ENCODE measurements at regions not wholly inside any gene's neighbourhood (a gene's known extent, or its start where the extent isn't known, plus 50 kb on each side); places are given as distances from the start of the nearest gene placed in this dataset.
"Not testable (repeated sequence)": the region's sequence is repeated elsewhere in the genome, so short reads cannot be mapped to it uniquely, and the experiment has no call there.

DNA sequence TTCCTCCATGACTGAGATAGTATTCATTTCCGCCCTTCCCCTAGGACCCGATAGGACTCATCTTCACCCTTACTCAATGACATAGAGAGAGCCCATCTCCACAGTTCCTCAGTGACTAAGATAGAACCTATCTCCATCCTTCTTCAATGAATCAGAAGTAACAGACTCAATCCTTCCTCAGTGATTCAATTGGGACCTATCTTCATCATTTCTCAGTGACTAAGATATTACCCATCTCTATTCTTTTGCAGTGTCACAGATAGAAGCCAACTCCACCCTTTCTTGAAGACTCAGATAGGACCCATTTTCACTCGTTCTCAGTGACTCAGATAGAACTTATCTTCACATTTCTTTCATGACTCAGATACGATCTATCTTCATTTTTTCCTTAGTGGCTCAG, 164.6 kb downstream of the FBXO4 start:
- FAIRE-seq, result no peak

DNA sequence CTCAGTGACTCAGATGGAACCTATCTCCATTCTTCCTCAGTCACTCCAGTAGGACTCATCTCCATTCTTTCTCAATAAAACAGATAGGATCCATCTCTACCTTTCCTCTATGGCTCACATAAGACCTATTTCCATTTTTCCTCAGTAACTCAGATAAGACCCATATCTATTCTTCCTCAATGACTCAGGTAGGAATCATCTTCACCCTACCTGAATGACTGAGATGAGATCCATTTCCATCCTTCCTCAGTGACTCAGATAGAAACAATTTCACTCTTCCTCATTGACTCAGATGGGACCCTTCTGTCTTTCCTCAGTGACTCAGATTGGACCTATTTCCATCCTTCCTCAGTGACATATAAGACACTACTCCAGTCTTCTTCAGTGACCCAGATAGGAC, 165.1 kb downstream of the FBXO4 start:
- no peak for FAIRE-seq

DNA sequence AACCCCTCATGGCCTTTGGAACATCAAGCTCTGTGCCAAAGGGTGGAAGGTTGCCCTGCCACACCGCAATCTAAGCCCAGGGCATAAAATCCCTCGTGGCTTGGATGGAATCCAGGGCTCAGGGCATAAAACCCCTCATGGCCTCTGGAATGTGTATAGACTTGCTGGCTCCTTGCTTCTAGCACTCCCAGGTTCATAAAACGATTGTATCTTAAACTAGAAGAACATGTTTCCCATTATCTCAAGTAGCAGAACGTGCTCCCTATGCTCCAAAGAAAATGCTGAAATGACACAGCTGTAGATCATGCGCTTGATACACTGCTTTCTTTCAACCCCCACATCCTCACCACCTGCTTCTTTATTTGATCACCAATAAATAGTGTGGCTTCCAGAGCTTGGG, 174.8 kb downstream of the FBXO4 start:
- FAIRE-seq, result not testable (repeated sequence)

DNA sequence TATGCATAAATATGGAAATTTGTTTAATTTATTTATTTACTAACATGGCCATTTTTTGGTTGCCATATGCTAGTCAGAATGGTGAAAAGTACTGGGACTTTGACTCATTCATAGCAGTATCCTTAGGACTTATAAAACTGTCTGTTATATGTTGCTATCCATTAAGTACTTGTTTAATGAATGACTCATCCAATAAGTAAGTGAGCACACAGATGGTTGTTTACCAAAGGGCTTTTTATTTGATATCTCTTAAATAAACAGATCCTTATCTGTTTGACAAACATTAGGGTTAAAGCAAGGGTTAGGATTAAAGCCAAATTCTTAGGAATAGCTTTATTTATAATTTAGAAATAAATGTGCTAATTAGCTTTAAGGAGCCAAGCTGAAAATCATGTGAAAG, 183.4 kb downstream of the FBXO4 start:
- FAIRE-seq, result no peak

DNA sequence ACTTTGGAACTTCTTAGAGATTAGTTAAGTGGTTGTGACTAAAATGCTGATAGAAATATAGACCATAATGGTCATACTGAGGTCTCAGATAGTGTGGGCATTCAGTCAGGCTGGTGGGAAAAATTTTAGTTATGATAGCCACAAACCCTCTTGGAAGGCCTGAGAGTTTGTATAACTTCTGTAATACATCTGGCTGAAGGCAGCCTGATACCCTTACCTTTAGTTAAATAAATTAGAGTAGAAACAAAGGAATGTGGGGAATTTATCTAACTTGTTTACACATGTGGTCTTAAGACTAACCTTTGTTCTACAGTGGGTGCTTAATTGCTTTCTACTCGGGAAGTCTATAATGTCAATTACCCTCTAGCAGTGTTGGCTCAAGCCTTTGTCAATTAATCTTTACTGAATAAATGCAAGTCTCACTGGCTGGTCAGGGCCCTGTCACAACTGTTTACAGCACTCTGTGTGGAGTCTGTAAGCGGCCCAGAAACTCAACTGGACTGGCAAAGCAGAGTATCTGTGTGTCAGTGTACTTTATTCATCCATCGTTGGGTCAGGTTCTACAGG, 184.0 kb downstream of the FBXO4 start:
- no peak for FAIRE-seq

DNA sequence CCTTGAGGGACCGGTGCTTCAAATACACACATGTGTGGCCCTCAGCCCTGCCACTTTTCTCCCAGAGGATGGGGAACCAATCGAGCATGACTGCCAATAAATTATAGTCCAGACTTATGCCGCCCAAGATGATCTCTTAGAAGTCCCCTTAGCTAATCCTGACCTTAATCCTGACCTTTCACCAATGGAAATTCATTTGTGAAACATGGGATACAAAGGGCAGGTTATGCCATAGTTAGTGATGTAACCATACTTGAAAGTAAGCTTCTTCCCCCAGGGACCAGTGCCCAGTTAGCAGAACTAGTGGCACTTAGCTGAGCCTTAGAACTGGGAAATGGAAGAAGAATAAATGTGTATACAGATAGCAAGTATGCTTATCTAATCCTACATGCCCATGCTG, 190.6 kb downstream of the FBXO4 start:
- not testable (repeated sequence) for FAIRE-seq

DNA sequence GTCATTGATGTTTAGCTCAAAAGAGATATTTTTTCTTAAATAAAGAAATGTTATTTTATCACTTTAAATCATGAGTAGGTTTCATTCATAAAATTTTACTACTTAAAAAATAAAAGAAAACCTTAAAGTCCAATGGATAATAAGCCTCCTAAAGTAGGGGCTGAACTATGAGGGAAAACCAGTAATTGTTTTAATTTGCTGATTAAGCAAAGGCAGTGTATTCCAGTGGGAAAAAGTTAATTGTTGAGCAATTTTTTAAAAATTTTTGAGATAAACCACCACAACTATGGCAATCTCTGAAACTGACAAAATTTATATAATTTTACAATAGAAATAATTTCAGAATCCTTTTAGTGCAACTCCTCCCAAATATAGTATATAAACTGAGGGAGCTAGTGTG, 195.0 kb downstream of the FBXO4 start:
- FAIRE-seq, result no peak

DNA sequence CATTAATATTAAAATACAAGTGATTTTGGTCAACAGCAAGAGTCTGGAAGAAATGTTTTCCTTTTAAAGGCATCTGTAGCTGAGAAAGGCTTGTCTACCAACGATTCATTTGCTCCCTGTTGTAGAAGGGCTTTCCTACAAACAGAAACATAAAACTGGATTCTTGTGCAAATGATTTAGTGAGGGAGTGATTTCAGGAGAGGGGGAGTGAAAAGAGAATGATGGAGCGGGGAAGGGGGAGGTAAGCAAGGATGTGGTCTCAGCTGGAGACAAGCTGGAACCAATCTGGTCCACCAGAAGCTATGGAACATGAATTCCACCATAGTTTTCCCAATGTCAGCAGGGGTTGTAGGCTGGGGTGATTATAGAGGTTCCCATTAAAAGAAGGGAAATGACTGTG, 196.3 kb downstream of the FBXO4 start:
- FAIRE-seq, result no peak

DNA sequence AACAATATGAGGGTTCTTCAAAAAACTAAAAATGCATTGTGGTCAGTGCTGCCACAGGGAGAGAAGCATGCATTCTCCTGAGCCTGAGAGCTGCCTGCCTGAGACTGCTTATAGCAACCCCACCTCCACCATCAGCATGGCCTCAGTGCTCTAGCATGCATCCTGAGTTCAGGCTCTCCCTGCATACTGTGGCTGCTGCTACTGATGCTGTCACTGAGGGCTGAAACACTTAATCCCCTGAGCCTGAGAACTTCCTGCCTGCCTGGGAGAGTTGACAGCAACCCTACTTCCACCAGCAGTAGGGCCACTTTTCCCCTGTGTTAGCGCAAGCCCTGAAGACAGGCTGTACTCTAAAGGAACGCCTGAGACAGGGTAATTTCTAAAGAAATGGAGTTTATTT, 206.0 kb downstream of the FBXO4 start:
- no peak for FAIRE-seq

DNA sequence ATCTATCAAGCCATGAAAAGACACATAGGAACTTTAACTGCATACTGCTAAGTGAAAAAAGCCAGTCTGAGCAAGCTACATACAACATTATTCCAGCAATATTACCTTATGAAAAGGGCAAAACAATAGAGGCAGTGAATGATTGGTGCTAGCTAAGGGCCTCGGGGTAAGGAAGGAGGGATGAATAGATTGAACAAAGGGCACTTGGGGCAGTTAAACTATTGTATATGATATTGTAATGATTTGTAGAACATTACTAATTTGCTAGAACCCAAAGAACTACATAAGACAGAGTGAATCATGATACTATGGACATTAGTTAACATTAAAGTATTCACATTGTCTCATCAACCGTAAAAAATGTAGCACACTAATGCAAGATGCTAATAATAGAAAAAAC, 218.3 kb downstream of the FBXO4 start:
- FAIRE-seq, result no peak

DNA sequence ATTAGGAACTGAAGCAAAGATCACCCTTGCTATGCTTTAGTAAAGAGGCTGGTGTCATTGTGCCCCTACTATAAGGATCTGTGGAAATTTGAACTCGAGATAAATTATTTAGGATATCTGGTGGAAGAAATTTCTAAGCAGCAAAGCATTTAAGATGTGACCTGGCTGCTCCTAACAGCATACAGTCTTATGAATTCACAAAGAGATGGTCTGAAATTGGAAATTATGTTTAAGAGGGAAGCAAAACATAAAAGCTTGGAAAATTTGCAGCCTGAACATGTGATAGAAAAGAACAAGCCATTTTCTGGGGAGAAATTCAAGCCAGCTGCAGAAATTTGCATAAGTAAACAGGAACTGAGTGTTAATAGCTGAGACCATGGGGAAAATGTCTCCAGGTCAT, 223.7 kb downstream of the FBXO4 start:
- FAIRE-seq, result no peak

DNA sequence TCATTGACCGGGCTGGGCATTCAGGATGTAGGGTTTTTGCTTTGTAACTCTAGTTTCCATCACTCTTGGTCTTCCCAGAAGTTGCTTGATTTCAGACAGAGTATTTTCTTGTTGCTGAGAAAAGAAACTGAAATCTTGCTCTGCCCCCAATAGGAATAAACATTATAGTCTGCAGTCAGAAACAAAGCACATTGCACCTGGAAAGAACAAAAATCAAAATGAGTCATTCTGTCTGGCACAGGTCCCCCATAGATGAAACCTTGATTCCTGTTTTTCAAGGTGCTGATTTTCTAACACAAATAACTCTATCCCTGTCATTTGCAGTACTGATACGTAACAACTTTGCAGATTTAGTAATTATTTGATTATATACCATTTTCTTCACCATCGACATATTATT, 232.1 kb downstream of the FBXO4 start:
- no peak for FAIRE-seq

DNA sequence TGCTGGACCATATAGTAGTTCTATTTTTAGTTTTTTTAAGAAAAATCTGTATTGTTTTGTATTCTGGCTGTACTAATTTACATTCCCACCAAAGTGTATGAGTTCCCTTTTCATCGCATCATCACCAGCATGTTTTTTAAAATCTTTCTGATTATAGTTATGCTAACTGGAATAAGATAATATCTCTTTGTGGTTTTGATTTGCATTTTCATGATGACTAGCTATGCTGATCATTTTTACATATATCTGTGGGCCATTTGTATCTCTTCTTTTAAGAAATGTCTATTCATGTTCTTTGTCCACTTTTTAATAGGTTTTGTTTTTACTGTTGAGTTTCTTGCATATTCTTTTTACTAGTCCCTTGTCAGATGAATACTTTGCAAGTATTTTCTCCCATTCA, 238.0 kb downstream of the FBXO4 start:
- no peak for FAIRE-seq

DNA sequence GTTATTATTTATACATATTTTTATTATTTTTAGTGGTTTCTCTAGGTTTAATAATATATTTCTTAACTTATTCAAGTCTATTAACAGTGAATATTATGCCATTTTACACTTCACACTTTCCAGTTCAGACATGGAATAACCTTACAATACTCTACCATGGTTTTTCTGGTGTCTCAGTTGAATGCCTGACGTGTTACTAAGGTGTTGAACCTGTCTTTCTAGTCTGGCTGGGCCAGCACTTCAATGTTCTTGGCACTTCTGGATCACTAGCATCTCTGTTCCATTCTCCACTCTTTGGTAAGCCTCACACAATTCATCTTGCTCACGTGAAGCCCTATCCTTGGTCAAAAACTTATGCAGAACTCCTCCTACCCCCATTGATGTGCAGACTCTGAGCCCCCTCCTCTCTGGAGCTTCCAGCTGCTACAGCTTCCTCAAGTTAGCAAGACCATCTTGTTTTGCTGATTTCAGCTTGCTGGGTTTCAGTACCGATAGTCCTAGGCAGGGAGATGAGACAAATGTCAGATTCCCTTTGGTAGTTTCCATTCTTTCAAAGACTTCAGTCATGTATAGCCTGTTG, 243.1 kb downstream of the FBXO4 start:
- no peak for FAIRE-seq

DNA sequence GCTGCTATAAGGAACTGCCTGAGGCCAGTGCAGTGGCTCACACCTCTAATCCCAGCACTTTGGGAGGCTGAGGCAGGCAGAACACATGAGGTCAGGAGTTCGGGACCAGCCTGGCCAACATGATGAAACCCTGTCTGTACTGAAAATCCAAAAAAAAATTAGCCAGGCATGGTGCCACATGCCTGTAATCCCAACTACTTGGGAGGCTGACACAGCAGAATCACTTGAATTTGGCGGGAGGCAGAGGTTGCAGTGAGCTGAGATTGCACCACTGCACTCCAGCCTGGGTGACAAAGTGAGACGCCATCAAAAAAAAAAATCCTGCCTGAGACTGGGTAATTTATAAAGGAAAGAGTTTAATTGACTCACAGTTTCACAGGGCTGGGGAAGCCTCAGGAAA, 247.1 kb upstream of the GHR start:
- not testable (repeated sequence) for FAIRE-seq

DNA sequence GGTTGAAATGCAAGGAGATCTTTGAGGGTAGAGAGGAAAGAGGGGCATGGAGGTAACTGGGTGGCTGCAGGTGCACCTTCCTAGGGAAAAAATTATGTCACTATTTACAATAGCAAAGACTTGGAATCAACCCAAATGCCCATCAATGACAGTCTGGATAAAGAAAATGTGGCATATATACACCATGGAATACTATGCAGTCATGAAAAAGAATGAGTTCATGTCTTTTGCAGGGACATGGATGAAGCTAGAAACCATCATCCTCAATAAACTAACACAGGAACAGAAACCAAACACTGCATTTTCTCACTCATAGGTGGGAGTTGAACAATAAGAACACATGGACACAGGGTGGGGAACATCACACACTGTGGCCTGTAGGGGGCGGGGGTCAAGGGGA, 243.4 kb upstream of the GHR start:
- FAIRE-seq, result not testable (repeated sequence)

DNA sequence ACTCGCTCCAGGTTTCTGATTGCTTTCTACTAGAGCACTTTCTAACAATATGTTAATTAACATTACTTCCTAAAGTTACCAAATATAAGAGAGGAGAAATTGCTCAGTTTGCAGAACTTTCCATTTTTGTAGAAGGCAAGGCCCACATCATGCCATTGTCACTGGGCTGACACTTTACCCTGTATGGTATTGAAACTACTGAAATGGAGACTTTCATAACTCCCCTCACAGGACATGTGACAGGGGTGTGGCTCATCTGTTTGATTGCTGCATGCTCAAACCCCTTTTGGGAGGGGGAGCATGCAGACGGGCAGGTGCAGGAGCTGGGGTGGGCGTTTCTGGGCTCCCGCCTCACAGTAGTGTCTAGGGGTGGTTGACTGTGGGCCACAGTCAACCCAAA, 206.3 kb upstream of the GHR start:
- no peak for FAIRE-seq

DNA sequence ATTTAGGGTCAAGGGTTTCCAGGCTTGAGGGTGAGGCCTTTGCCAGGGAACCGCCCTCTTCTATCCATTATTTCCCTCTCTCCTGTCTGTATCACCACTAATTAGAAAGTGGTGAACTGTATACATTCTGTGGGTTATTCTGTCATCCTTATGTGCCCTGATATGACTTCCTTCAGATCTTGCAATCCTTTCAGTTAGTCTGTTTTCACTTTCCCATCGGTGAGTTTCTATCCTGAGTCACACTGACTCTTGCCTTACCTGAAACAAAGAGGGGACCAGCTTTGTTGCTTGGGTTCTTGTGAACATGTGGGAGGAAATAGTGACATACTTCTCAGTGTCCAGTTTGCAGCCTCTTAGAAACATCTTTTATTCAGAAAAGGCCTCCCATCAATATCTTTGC, 205.4 kb upstream of the GHR start:
- FAIRE-seq, result no peak

DNA sequence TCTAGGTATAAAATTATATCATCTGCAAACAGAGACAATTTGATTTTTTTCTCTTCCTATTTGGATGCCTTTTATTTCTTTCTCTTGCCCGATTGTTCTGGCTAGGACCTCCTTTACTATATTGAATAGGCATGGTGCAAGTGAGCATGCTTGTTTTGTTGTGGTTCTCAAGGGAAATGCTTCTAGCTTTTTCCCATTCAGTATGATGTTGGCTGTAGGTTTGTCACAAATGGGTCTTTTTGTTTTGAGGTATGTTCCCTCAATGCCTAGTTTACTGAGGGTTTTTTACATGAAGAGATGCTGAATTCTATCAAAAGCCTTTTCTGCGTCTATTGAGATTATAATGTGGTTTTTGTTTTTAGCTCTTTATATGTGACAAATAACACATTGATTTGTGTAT, 198.2 kb upstream of the GHR start:
- no peak for FAIRE-seq

DNA sequence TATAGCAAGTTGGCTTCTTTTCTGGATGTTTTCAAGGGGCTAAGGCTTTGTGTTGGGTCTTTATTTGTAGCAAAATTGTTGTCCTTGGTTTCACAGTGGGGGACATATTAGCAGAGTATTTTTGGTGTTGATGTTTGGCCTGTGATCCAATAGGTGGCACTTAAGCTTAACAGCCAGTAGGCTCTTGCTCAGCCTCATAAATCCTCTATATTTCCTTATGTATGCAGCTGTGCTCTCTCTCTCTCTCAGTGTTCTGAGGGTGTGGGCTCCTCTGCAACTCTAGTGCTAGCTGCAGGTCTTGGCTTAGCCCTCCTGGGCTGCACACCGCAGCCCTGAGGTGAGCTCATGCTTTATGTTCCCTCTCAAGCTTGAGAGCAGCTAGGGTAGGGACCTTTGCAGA, 195.0 kb upstream of the GHR start:
- FAIRE-seq, result no peak

DNA sequence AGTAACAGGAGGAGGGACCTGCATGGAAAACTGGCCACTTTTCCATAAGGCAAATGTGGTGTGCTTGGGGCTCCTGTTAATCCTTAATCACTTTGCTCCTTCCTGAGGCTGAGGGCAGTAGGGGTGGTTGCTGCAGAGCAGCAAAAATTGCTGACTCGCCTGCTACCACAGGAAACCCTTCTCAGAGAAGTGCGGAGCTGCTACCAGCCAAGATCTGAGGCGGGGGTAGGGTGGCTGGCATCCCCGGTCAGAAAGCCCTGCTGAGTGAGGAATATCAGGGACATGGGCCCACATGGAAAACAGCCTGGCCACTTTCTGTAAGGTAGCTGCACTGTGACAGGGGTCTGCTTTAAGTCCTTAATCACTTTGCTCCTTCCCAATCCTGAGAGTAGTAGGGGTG, 192.4 kb upstream of the GHR start:
- no peak for FAIRE-seq

DNA sequence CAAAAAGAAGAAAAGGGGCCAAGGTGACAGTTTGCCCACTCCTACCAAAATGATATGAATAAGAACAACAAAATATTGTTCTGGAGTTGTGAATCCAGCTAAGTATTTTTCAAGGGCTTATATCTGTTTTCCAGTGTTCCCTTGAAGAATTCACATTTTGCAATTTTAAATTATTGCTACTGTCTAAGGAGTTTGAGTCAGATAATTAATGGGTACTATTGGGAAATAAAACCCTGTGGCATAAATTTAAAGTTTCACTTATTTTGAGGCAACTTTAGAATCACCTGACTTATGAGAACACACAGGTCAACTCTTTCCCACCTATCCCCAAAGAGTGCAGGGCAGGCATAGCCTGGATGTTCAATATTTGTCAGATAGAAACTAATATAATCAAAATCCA, 188.0 kb upstream of the GHR start:
- FAIRE-seq, result no peak

DNA sequence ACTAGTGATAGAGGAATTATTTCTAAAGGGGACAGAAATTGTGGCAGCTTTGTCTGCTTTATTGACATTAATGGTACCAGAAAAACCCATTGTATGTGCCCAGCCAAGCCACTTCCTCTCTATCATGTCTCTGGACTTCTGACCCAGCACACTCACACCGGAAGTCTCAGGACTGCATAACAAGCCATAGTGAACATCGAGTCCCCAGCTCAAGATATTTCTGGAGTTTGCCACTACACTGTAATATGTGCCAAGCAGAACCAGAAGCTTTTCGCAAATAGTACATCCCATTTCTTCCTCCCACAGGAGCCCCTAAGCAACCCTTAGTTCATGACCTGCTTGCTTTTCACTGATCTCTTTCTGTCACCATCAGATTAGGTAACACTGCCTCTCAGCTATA, 187.4 kb upstream of the GHR start:
- FAIRE-seq, result no peak

DNA sequence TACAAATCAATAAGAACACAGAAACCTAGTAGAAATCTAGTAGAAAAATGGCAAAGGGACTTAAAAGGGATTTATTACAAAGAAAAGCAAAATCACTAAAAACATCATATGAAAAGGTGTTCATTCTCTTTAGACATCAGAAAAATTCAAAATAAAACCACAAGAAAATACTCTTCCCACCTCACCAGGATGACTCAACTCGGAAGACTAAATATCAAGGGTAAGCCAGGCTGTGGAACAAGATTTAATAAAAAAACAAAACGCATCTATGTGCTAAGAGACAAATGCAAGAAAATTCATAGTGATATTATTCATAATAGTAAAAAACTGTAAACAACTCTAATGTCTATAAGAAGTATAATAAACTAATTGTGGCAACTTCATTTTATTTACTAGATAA, 181.6 kb upstream of the GHR start:
- no peak for FAIRE-seq

DNA sequence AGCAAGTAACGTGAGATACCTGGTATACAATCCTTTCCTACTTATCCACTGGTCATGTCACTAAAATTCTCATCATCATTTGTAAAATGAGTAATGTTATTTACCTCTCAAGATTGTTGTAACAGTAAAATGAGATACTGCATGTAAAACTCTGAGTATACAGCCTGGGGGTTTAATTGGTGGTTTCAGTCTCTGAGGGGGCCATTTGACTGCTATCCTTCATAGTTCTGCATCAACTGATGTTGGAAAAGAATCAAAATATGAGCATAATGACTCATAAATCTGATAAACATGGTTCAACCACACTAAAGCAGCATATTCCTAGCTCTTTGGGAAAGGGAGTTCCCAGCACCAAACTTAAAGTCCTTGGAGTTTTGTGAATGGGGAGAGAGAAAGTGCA, 181.0 kb upstream of the GHR start:
- FAIRE-seq, result no peak
